Spleen (tissue), 11 donors: ENCODE measurements at regions not wholly inside any gene's neighbourhood (a gene's known extent, or its start where the extent isn't known, plus 50 kb on each side); places are given as distances from the start of the nearest gene placed in this dataset.
A peak's percentile ranks its signal among the peaks of the same experiment; 100 is the strongest.

Source experiments
- DNase-seq: peaks from one replicate; pipeline ENCODE4 v3.0.0-alpha.2; 2020
- H3K27ac ChIP-seq, 8 donors: fragments of 200-600 bp; sonication (generic) in 7 of 8; 1 replicate in 4 of 8; 2 replicates in 4 of 8; pipeline versions ENCODE4 v1.5.0 to v1.8.0; 2016 to 2021; ENCODE audit warnings: inconsistent platforms in 4 of 8, mild to moderate bottlenecking in 4 of 8, moderate library complexity in 1 of 8
- H3K27me3 ChIP-seq, 7 donors: fragments of 200-600 bp; sonication (generic) in 6 of 7; replicated peaks in 1 of 7; 1 replicate in 4 of 7; 2 replicates in 3 of 7; pipeline versions ENCODE4 v1.5.0 to v1.8.0; 2016 to 2021; ENCODE audit warnings: inconsistent platforms in 3 of 7, mild to moderate bottlenecking in 1 of 7
- H3K36me3 ChIP-seq, 6 donors: fragments of 200-600 bp; sonication (generic) in 5 of 6; 1 replicate in 4 of 6; 2 replicates in 2 of 6; pipeline versions ENCODE4 v1.5.0 to v1.8.0; 2016 to 2021; ENCODE audit warnings: inconsistent platforms in 2 of 6
- H3K4me1 ChIP-seq, 6 donors: fragments of 200-600 bp; sonication (generic) in 5 of 6; 1 replicate in 3 of 6; 2 replicates in 3 of 6; pipeline versions ENCODE4 v1.5.0 to v1.8.0; 2016 to 2021; ENCODE audit warnings: inconsistent platforms in 3 of 6
- H3K4me3 ChIP-seq, 8 donors: fragments of 200-600 bp; sonication (generic) in 7 of 8; 1 replicate in 4 of 8; 2 replicates in 4 of 8; pipeline versions ENCODE4 v1.5.0 to v1.8.0; 2016 to 2021; ENCODE audit warnings: inconsistent platforms in 4 of 8, mild to moderate bottlenecking in 4 of 8, moderate library complexity in 2 of 8
- H3K9me3 ChIP-seq, 8 donors: fragments of 200-600 bp; sonication (generic) in 7 of 8; 1 replicate in 4 of 8; 2 replicates in 4 of 8; pipeline versions ENCODE4 v1.5.0 to v1.8.0; 2016 to 2021; ENCODE audit warnings: inconsistent platforms in 4 of 8
- CTCF ChIP-seq, 11 experiments: fragments of 200-600 bp in 7 of 11; fragments of 450-650 bp in 4 of 11; sonication (generic) in 4 of 11; IDR thresholded peaks in 8 of 11; conservative IDR thresholded peaks in 3 of 11; 1 replicate in 7 of 11; 2 replicates in 4 of 11; pipeline versions ENCODE4 v1.4.0 to v1.8.0; 2016 to 2021; ENCODE audit warnings: antibody characterized with exemption in 11 of 11, inconsistent platforms in 4 of 11, mild to moderate bottlenecking in 1 of 11
- POLR2A ChIP-seq, 3 donors: fragments of 450-650 bp; IDR thresholded peaks; one replicate each; pipeline ENCODE4 v1.5.1; 2017; ENCODE audit warnings: antibody characterized with exemption in 3 of 3, mild to moderate bottlenecking in 1 of 3
- POLR2AphosphoS5 ChIP-seq, 3 donors: sonication (generic); formaldehyde crosslinking; IDR thresholded peaks; one replicate each; pipeline ENCODE4 v1.5.1; 2017; ENCODE audit warnings: antibody characterized with exemption in 3 of 3
- WGBS, 5 donors: extraction: QIAGEN DNeasy Blood & Tissue Kit in 3 of 5; methylation state at CpG; one replicate each; pipeline versions ENCODE4 v1.1.5 to v1.1.7; 2013 to 2018; 5-methylcytosine and 5-hydroxymethylcytosine counted together
- intact Hi-C: fragments of 100-400 bp; cut with DNase I; formaldehyde crosslinking; loops from one replicate; pipeline ENCODE4 v1.15.0; 2023; ENCODE audit warnings: low total_unique reads
- donor health status: healthy with polysubstance abuse.
- donor health status: DM: no; HTN: no; CAD: no; lungs with moderate emphysema.
- donor health status: DM: no; HTN: no; CAD: no.
- donor health status: Bipolar disorder and iron deficiency.
- donor health status: healthy.
- donor health status: DM: no; HTN: no; CAD: no.
- donor health status: DM: yes; HTN: yes; CAD: no.

- H3K27me3 ChIP-seq: peaks cover 0 to 3% (median 0%) of the 10 kb centered on the region in 7 donors
- H3K27ac ChIP-seq: no peak overlapping the region
- H3K4me1 ChIP-seq: peaks cover 0 to 23% (median 3%) of the 10 kb centered on the region in 6 donors
- no peaks in the 10 kb centered on the region for H3K9me3 ChIP-seq
- H3K36me3 ChIP-seq: no peaks in the 10 kb centered on the region
- no peak for TF ChIP-seq POLR2A (IDR thresholded peaks at IDR 0.05)
- no peak for TF ChIP-seq POLR2AphosphoS5 (IDR thresholded peaks at IDR 0.05)
- TF ChIP-seq CTCF (IDR thresholded peaks at IDR 0.05 in 8 of 11, conservative IDR thresholded peaks at IDR 0.05 in 3 of 11): no peak
- intact Hi-C loops: no loop called here
- H3K4me3 ChIP-seq: no peak overlapping the region
- no peak for DNase-seq
- 84 to 93% (median 89%) methylated on average over 5 of the region's 5 CpGs for WGBS, 5 donors
Observed at GRCh38 chr10:3425261-3425660, 252.7 kb upstream of the PITRM1 start.

GRCh38 chr10:3424111-3424851 is 251.7 kb upstream of the PITRM1 start:
- no peak for DNase-seq
- H3K27ac ChIP-seq: peak overlapping the region in 7 of 8 donors; percentile 14 to 73 (median 45)
- H3K4me3 ChIP-seq: no peak overlapping the region
- no peaks in the 10 kb centered on the region for H3K9me3 ChIP-seq
- peak; percentile 40 to 62 (median 42) for TF ChIP-seq POLR2AphosphoS5 (IDR thresholded peaks at IDR 0.05)
- TF ChIP-seq CTCF (IDR thresholded peaks at IDR 0.05 in 8 of 11, conservative IDR thresholded peaks at IDR 0.05 in 3 of 11): no peak
- H3K27me3 ChIP-seq: peaks cover 0 to 10% (median 0%) of the 10 kb centered on the region in 7 donors
- 33 to 63% (median 39%) methylated on average over 24 to 26 of the region's 26 CpGs for WGBS, 5 donors
- H3K36me3 ChIP-seq: no peaks in the 10 kb centered on the region
- H3K4me1 ChIP-seq: peaks cover 3 to 30% (median 5%) of the 10 kb centered on the region in 6 donors
- intact Hi-C loops: no loop called here

- no peaks in the 10 kb centered on the region for H3K9me3 ChIP-seq
- peak overlapping the region in 3 of 8 donors; percentile 39 to 73 (median 70) for H3K27ac ChIP-seq
- no peak for TF ChIP-seq POLR2AphosphoS5 (IDR thresholded peaks at IDR 0.05)
- TF ChIP-seq CTCF (IDR thresholded peaks at IDR 0.05 in 8 of 11, conservative IDR thresholded peaks at IDR 0.05 in 3 of 11): no peak
- TF ChIP-seq POLR2A (IDR thresholded peaks at IDR 0.05): no peak
- H3K36me3 ChIP-seq: no peaks in the 10 kb centered on the region
- intact Hi-C loops: no loop called here
- peaks cover 3 to 30% (median 5%) of the 10 kb centered on the region in 6 donors for H3K4me1 ChIP-seq
- H3K27me3 ChIP-seq: peaks cover 0 to 10% (median 0%) of the 10 kb centered on the region in 7 donors
- no peak overlapping the region for H3K4me3 ChIP-seq
- DNase-seq: no peak
- WGBS, 5 donors: 83 to 92% (median 86%) methylated on average over 14 of the region's 14 CpGs
Observed at GRCh38 chr10:3423384-3423783, 250.8 kb upstream of the PITRM1 start.

GRCh38 chr10:3422282-3422681 is 249.7 kb upstream of the PITRM1 start:
- intact Hi-C loops: no loop called here

More at GRCh38 chr10:3422282-3422681, 249.7 kb upstream of the PITRM1 start:
- H3K36me3 ChIP-seq: no peaks in the 10 kb centered on the region
- no peaks in the 10 kb centered on the region for H3K9me3 ChIP-seq
- no peak overlapping the region for H3K4me3 ChIP-seq
- H3K4me1 ChIP-seq: peaks cover 3 to 30% (median 5%) of the 10 kb centered on the region in 6 donors
- TF ChIP-seq POLR2A (IDR thresholded peaks at IDR 0.05) (no peak), POLR2AphosphoS5 (IDR thresholded peaks at IDR 0.05) (no peak), CTCF (IDR thresholded peaks at IDR 0.05 in 8 of 11, conservative IDR thresholded peaks at IDR 0.05 in 3 of 11) (no peak)
- H3K27me3 ChIP-seq: peaks cover 0 to 10% (median 0%) of the 10 kb centered on the region in 7 donors
- H3K27ac ChIP-seq: no peak overlapping the region
- 73 to 80% (median 75%) methylated on average over 8 of the region's 8 CpGs for WGBS, 5 donors
- DNase-seq: no peak
